ENCODE measurements at regions not wholly inside any gene's neighbourhood (a gene's known extent, or its start where the extent isn't known, plus 50 kb on each side); places are given as distances from the start of the nearest gene placed in this dataset.
"Not testable (repeated sequence)": the region's sequence is repeated elsewhere in the genome, so short reads cannot be mapped to it uniquely, and the experiment has no call there.

- DNase-seq: no peak
Measured at GRCh38 chr7:153550173-153550572, 502.0 kb upstream of the DPP6 start.

GRCh38 chr7:153564391-153564790 lies 487.8 kb upstream of the DPP6 start:
- DNase-seq: no peak

GRCh38 chr7:153566324-153566723 lies 485.9 kb upstream of the DPP6 start:
- DNase-seq: no peak

- no peak for DNase-seq
Measured at GRCh38 chr7:153567426-153567825, 484.8 kb upstream of the DPP6 start.

GRCh38 chr7:153569520-153569919 lies 482.7 kb upstream of the DPP6 start:
- not testable (repeated sequence) for DNase-seq

GRCh38 chr7:153576096-153576495 lies 476.1 kb upstream of the DPP6 start:
- no peak for DNase-seq

GRCh38 chr7:153581419-153581818 lies 470.8 kb upstream of the DPP6 start:
- DNase-seq: no peak

- no peak for DNase-seq
Measured at GRCh38 chr7:153584132-153584531, 468.1 kb upstream of the DPP6 start.

- DNase-seq: no peak
Measured at GRCh38 chr7:153588586-153588985, 463.6 kb upstream of the DPP6 start.

- no peak for DNase-seq
Measured at GRCh38 chr7:153590136-153590535, 462.1 kb upstream of the DPP6 start.

- no peak for DNase-seq
Measured at GRCh38 chr7:153590571-153590970, 461.6 kb upstream of the DPP6 start.

GRCh38 chr7:153607354-153607753 lies 444.8 kb upstream of the DPP6 start:
- DNase-seq: no peak

GRCh38 chr7:153616711-153617325 lies 435.4 kb upstream of the DPP6 start:
- no peak for DNase-seq

GRCh38 chr7:153627323-153627722 lies 424.9 kb upstream of the DPP6 start:
- no peak for DNase-seq

- DNase-seq: no peak
Measured at GRCh38 chr7:153628406-153628805, 423.8 kb upstream of the DPP6 start.

- DNase-seq: no peak
Measured at GRCh38 chr7:153628825-153629224, 423.4 kb upstream of the DPP6 start.

- no peak for DNase-seq
Measured at GRCh38 chr7:153638821-153639435, 413.3 kb upstream of the DPP6 start.

GRCh38 chr7:153640586-153640985 lies 411.6 kb upstream of the DPP6 start:
- no peak for DNase-seq

- DNase-seq: no peak
Measured at GRCh38 chr7:153641199-153641598, 411.0 kb upstream of the DPP6 start.

GRCh38 chr7:153642989-153643388 lies 409.2 kb upstream of the DPP6 start:
- DNase-seq: no peak

GRCh38 chr7:153657182-153657800 lies 394.9 kb upstream of the DPP6 start:
- no peak for DNase-seq

GRCh38 chr7:153675131-153675530 lies 377.1 kb upstream of the DPP6 start:
- no peak for DNase-seq

- DNase-seq: no peak
Measured at GRCh38 chr7:153682628-153683027, 369.6 kb upstream of the DPP6 start.

GRCh38 chr7:153696242-153696641 lies 356.0 kb upstream of the DPP6 start:
- no peak for DNase-seq

GRCh38 chr7:153698046-153698445 lies 354.2 kb upstream of the DPP6 start:
- DNase-seq: no peak

Measured in activated CD4-positive, alpha-beta T cell treated with anti-CD3 and anti-CD28 coated beads, Interleukin-10, Interleukin-2, amounts not matched to agents 100 ng/mL and 50 ng/mL, durations not matched to agents 16 hours and 8 hours (primary cell).